ENCODE measurements at regions not wholly inside any gene's neighbourhood (a gene's known extent, or its start where the extent isn't known, plus 50 kb on each side); places are given as distances from the start of the nearest gene placed in this dataset.
A peak's percentile ranks its signal among the peaks of the same experiment; 100 is the strongest.
"Not testable (repeated sequence)": the region's sequence is repeated elsewhere in the genome, so short reads cannot be mapped to it uniquely, and the experiment has no call there.

GRCh38 chr5:56669534-56670483, 145.5 kb upstream of the MAP3K1 start:
- H3K4me1 Mint-ChIP-seq, result peaks cover 86% of the 10 kb centered on the region
- H3K27ac Mint-ChIP-seq, result peak overlapping the region; percentile 93
- H3K4me3 Mint-ChIP-seq, result peak overlapping the region; percentile 69
- ChIA-PET CTCF (interaction anchor here (0.7 to 2.4 kb wide), 12 partner anchors 14 to 399 kb away, joined by 3 to 13 read pairs (median 4); no protein-coding TSS in a partner anchor), POLR2A (interaction anchor here (0.6 to 3.7 kb wide), 43 partner anchors 10 to 503 kb away, joined by 3 to 84 read pairs (median 4); partner anchors contain the start of gene MAP3K1)
- ATAC-seq (ENCODE audit: low read depth), result peak; percentile 91
- peaks cover 9% of the 10 kb centered on the region for H3K9me3 Mint-ChIP-seq
- peak; percentile 51 for DNase-seq
- H3K27me3 Mint-ChIP-seq, result no peaks in the 10 kb centered on the region
- intact Hi-C loops (cut with micrococcal nuclease), result loop anchor here (1.0 to 5.0 kb wide), 15 partner anchors 16 to 503 kb away; no protein-coding TSS in a partner anchor
- no peak for TF ChIP-seq CTCF (IDR thresholded peaks at IDR 0.05)
- peaks cover 5% of the 10 kb centered on the region for H3K36me3 Mint-ChIP-seq (ENCODE audit: low read depth)

- H3K4me1 Mint-ChIP-seq, result peaks cover 85% of the 10 kb centered on the region
- ChIA-PET POLR2A (interaction anchor here (0.7 to 3.7 kb wide), 13 partner anchors 18 to 504 kb away, joined by 3 to 84 read pairs (median 10); partner anchors contain the start of gene MAP3K1), CTCF (interaction anchor here (1.1 to 2.4 kb wide), 4 partner anchors 18 to 187 kb away, joined by 3 to 9 read pairs (median 6); no protein-coding TSS in a partner anchor)
- H3K9me3 Mint-ChIP-seq, result peaks cover 7% of the 10 kb centered on the region
- no peak overlapping the region for H3K4me3 Mint-ChIP-seq
- H3K27ac Mint-ChIP-seq, result peak overlapping the region; percentile 93
- DNase-seq (no peak), ATAC-seq (ENCODE audit: low read depth) (no peak)
- TF ChIP-seq CTCF (IDR thresholded peaks at IDR 0.05), result no peak
- intact Hi-C loops (cut with micrococcal nuclease), result no loop called here
- H3K36me3 Mint-ChIP-seq (ENCODE audit: low read depth), result peaks cover 6% of the 10 kb centered on the region
- H3K27me3 Mint-ChIP-seq, result no peaks in the 10 kb centered on the region
Observed at GRCh38 chr5:56668996-56669395, 146.4 kb upstream of the MAP3K1 start.

- Mint-ChIP-seq H3K4me1 (peaks cover 73% of the 10 kb centered on the region), H3K27ac (peak overlapping the region; percentile 93), H3K36me3 (ENCODE audit: low read depth) (peaks cover 6% of the 10 kb centered on the region), H3K9me3 (peaks cover 7% of the 10 kb centered on the region), H3K27me3 (no peaks in the 10 kb centered on the region), H3K4me3 (no peak overlapping the region)
- POLR2A ChIA-PET, result interaction anchor here (3.7 kb wide), 1 partner anchor 20 kb away, joined by 84 read pairs; no protein-coding TSS in a partner anchor
- TF ChIP-seq CTCF (IDR thresholded peaks at IDR 0.05), result no peak
- intact Hi-C loops (cut with micrococcal nuclease), result no loop called here
- no peak for ATAC-seq (ENCODE audit: low read depth)
- CTCF ChIA-PET, result no interaction called here
- no peak for DNase-seq
Observed at GRCh38 chr5:56667692-56668091, 147.7 kb upstream of the MAP3K1 start.

- CTCF ChIA-PET, result no interaction called here
- no peak for ATAC-seq (ENCODE audit: low read depth)
- POLR2A ChIA-PET, result no interaction called here
- peaks cover 6% of the 10 kb centered on the region for H3K36me3 Mint-ChIP-seq (ENCODE audit: low read depth)
- no peak overlapping the region for H3K4me3 Mint-ChIP-seq
- no peaks in the 10 kb centered on the region for H3K27me3 Mint-ChIP-seq
- peaks cover 7% of the 10 kb centered on the region for H3K9me3 Mint-ChIP-seq
- no peak for TF ChIP-seq CTCF (IDR thresholded peaks at IDR 0.05)
- intact Hi-C loops (cut with micrococcal nuclease), result no loop called here
- peak overlapping the region; percentile 71 for H3K27ac Mint-ChIP-seq
- DNase-seq, result no peak
- peaks cover 66% of the 10 kb centered on the region for H3K4me1 Mint-ChIP-seq
Observed at GRCh38 chr5:56666901-56667300, 148.4 kb upstream of the MAP3K1 start.

GRCh38 chr5:56665117-56665516, 150.2 kb upstream of the MAP3K1 start:
- intact Hi-C loops (cut with micrococcal nuclease), result not testable (repeated sequence)
- peak overlapping the region; percentile 65 for H3K27ac Mint-ChIP-seq

More at GRCh38 chr5:56665117-56665516, 150.2 kb upstream of the MAP3K1 start:
- CTCF ChIA-PET; H3K27me3 Mint-ChIP-seq; ATAC-seq (ENCODE audit: low read depth); DNase-seq; H3K36me3 Mint-ChIP-seq (ENCODE audit: low read depth); H3K9me3 Mint-ChIP-seq: not testable (repeated sequence)
- Mint-ChIP-seq H3K4me1 (peaks cover 49% of the 10 kb centered on the region), H3K4me3 (peak overlapping the region; percentile 36)
- POLR2A ChIA-PET, result interaction anchor here (0.6 to 1.2 kb wide), 3 partner anchors 11 to 30 kb away, joined by 3 to 5 read pairs (median 4); no protein-coding TSS in a partner anchor

All from activated B cell treated with CpG ODN at 0.5 μM for 24 hours (primary cell).